Fibroblast of skin of scalp (primary cell): ENCODE measurements at regions not wholly inside any gene's neighbourhood (a gene's known extent, or its start where the extent isn't known, plus 50 kb on each side); places are given as distances from the start of the nearest gene placed in this dataset.

Experiments used
- DNase-seq: peaks from one replicate; pipeline ENCODE4 v3.0.0-alpha.2; 2013

- no peak for DNase-seq
Observed at GRCh38 chr4:146022541-146022940, 83.9 kb upstream of the ZNF827 start.

GRCh38 chr4:146018247-146018646, 79.6 kb upstream of the ZNF827 start:
- no peak for DNase-seq

GRCh38 chr4:146004730-146005129, 66.1 kb upstream of the ZNF827 start:
- no peak for DNase-seq

- DNase-seq: no peak
Observed at GRCh38 chr4:145988628-145989027, 50.0 kb upstream of the ZNF827 start.
